H9 (cell line): ENCODE measurements at regions not wholly inside any gene's neighbourhood (a gene's known extent, or its start where the extent isn't known, plus 50 kb on each side); places are given as distances from the start of the nearest gene placed in this dataset.

Source experiments
- DNase-seq: peaks from one replicate; pipeline ENCODE4 v3.0.0-alpha.2; 2017
- H2AFZ ChIP-seq: one replicate; pipeline ENCODE4 v1.6.1; 2013; ENCODE audit warnings: mild to moderate bottlenecking, low read length, control low read depth, moderate library complexity
- H2AK5ac ChIP-seq: 2 replicates; pipeline ENCODE4 v1.6.1; 2013; ENCODE audit warnings: low read length, control low read depth, mixed read lengths; ENCODE audit not compliant: insufficient read length
- H2BK120ac ChIP-seq: one replicate; pipeline ENCODE4 v1.6.1; 2013; ENCODE audit warnings: low read depth, mild to moderate bottlenecking, low read length, control low read depth, inconsistent platforms; ENCODE audit not compliant: poor library complexity, severe bottlenecking
- H2BK12ac ChIP-seq: 2 replicates; pipeline ENCODE4 v1.6.1; 2013; ENCODE audit warnings: low read length, control low read depth, mixed read lengths, low read depth; ENCODE audit not compliant: insufficient read length
- H2BK15ac ChIP-seq: 2 replicates; pipeline ENCODE4 v1.6.1; 2013; ENCODE audit warnings: low read depth, low read length, control low read depth
- H2BK20ac ChIP-seq: one replicate; pipeline ENCODE4 v1.6.1; 2013; ENCODE audit warnings: low read depth, mild to moderate bottlenecking, low read length, control low read depth, inconsistent platforms; ENCODE audit not compliant: poor library complexity, severe bottlenecking
- H2BK5ac ChIP-seq: 2 replicates; pipeline ENCODE4 v1.6.1; 2013; ENCODE audit warnings: low read length, control low read depth, mixed read lengths; ENCODE audit not compliant: insufficient read length
- H3K14ac ChIP-seq: 2 replicates; pipeline ENCODE4 v1.6.1; 2013; ENCODE audit warnings: low read length, control low read depth; ENCODE audit not compliant: insufficient read depth
- H3K18ac ChIP-seq: 2 replicates; pipeline ENCODE4 v1.6.1; 2013; ENCODE audit warnings: low read depth, mild to moderate bottlenecking, mixed read lengths, low read length, control low read depth; ENCODE audit not compliant: insufficient read length
- H3K23ac ChIP-seq: 2 replicates; pipeline ENCODE4 v1.6.1; 2013; ENCODE audit warnings: low read length, control low read depth, mixed read lengths, low read depth; ENCODE audit not compliant: insufficient read length
- H3K23me2 ChIP-seq: 2 replicates; pipeline ENCODE4 v1.6.1; 2013; ENCODE audit warnings: low read depth, mild to moderate bottlenecking, mixed read lengths, low read length, control low read depth; ENCODE audit not compliant: insufficient read length, poor library complexity, severe bottlenecking
- H3K27ac ChIP-seq: 2 replicates; pipeline ENCODE4 v1.5.1; 2013; ENCODE audit warnings: low read length, control low read depth, mixed read lengths, low read depth; ENCODE audit not compliant: insufficient read length
- H3K27me3 ChIP-seq: 2 replicates; pipeline ENCODE4 v1.6.1; 2013; ENCODE audit warnings: low read length, control low read depth, inconsistent platforms; ENCODE audit not compliant: insufficient read depth
- H3K4ac ChIP-seq: 2 replicates; pipeline ENCODE4 v1.6.1; 2013; ENCODE audit warnings: low read depth, mild to moderate bottlenecking, control low read depth, inconsistent platforms, low read length, moderate library complexity
- H3K4me1 ChIP-seq: 2 replicates; pipeline ENCODE4 v1.6.1; 2013; ENCODE audit warnings: low read length, control low read depth, inconsistent platforms; ENCODE audit not compliant: insufficient read depth
- H3K4me2 ChIP-seq: 2 replicates; pipeline ENCODE4 v1.6.1; 2013; ENCODE audit warnings: low read length, control low read depth, mixed read lengths; ENCODE audit not compliant: insufficient read length, insufficient read depth
- H3K56ac ChIP-seq: 2 replicates; pipeline ENCODE4 v1.6.1; 2013; ENCODE audit warnings: low read depth, mild to moderate bottlenecking, mixed read lengths, low read length, control low read depth; ENCODE audit not compliant: insufficient read length
- H3K79me1 ChIP-seq: 2 replicates; pipeline ENCODE4 v1.6.1; 2013; ENCODE audit warnings: low read depth, mild to moderate bottlenecking, moderate library complexity, low read length, control low read depth, inconsistent platforms; ENCODE audit not compliant: insufficient read depth, poor library complexity, severe bottlenecking
- H3K79me2 ChIP-seq: 2 replicates; pipeline ENCODE4 v1.6.1; 2013; ENCODE audit warnings: low read length, control low read depth, inconsistent platforms; ENCODE audit not compliant: insufficient read depth
- H3K9ac ChIP-seq: 2 replicates; pipeline ENCODE4 v1.6.1; 2013; ENCODE audit warnings: low read length, control low read depth, mixed read lengths; ENCODE audit not compliant: insufficient read length; ENCODE audit errors: extremely low read depth
- H3K9me3 ChIP-seq: one replicate; pipeline ENCODE4 v1.6.1; 2013; ENCODE audit warnings: low read depth, low read length, inconsistent platforms; ENCODE audit not compliant: control insufficient read depth
- H3T11ph ChIP-seq: one replicate; pipeline ENCODE4 v1.6.1; 2013; ENCODE audit warnings: mild to moderate bottlenecking, low read length, control low read depth, inconsistent platforms
- H4K20me1 ChIP-seq: one replicate; pipeline ENCODE4 v1.6.1; 2013; ENCODE audit not compliant: control insufficient read depth, insufficient read length, insufficient read depth
- H4K5ac ChIP-seq: 2 replicates; pipeline ENCODE4 v1.6.1; 2013; ENCODE audit warnings: low read depth, mild to moderate bottlenecking, mixed read lengths, low read length, control low read depth; ENCODE audit not compliant: insufficient read length
- H4K8ac ChIP-seq: replicated peaks from 2 replicates; pipeline ENCODE4 v1.6.1; 2013; ENCODE audit warnings: low read length, control low read depth, mixed read lengths, low read depth; ENCODE audit not compliant: insufficient read length
- H4K91ac ChIP-seq: 2 replicates; pipeline ENCODE4 v1.6.1; 2013; ENCODE audit warnings: low read depth, mild to moderate bottlenecking, moderate library complexity, mixed read lengths, low read length, control low read depth; ENCODE audit not compliant: insufficient read length
- H3K27ac Mint-ChIP-seq, 3 experiments: 2 replicates in 2 of 3; 3 replicates in 1 of 3; pipeline ENCODE4 v1.8.0; 2020 to 2021; ENCODE audit warnings: mixed read lengths in 3 of 3, mild to moderate bottlenecking in 1 of 3, moderate library complexity in 1 of 3
- H3K27me3 Mint-ChIP-seq: 2 replicates; pipeline ENCODE4 v1.8.0; 2021; ENCODE audit warnings: low read depth, mild to moderate bottlenecking, moderate library complexity, mixed read lengths
- H3K36me3 Mint-ChIP-seq, 3 experiments: 2 replicates in 2 of 3; 3 replicates in 1 of 3; pipeline ENCODE4 v1.8.0; 2020 to 2021; ENCODE audit warnings: low read depth in 3 of 3, mixed read lengths in 3 of 3; ENCODE audit not compliant: insufficient read depth in 1 of 3
- H3K4me1 Mint-ChIP-seq, 2 experiments: 2 replicates each; pipeline ENCODE4 v1.8.0; 2020; ENCODE audit warnings: mixed read lengths in 2 of 2
- H3K4me3 Mint-ChIP-seq, 2 experiments: 2 replicates in 1 of 2; 3 replicates in 1 of 2; pipeline ENCODE4 v1.8.0; 2020 to 2021; ENCODE audit warnings: mild to moderate bottlenecking in 2 of 2, mixed read lengths in 2 of 2, moderate library complexity in 1 of 2
- H3K9me3 Mint-ChIP-seq, 2 experiments: 2 replicates in 1 of 2; 3 replicates in 1 of 2; pipeline ENCODE4 v1.8.0; 2020; ENCODE audit warnings: mild to moderate bottlenecking in 2 of 2, mixed read lengths in 2 of 2, moderate library complexity in 1 of 2
- WGBS: extraction: QIAGEN DNeasy Blood & Tissue Kit; methylation state at CpG from one replicate; pipeline ENCODE4 v1.1.7; 2013; ENCODE audit warnings: missing lambda C conversion rate, low lambda C conversion rate, mixed read lengths; ENCODE audit not compliant: insufficient read length; ENCODE audit errors: extremely low coverage; 5-methylcytosine and 5-hydroxymethylcytosine counted together
- TF ChIP-seq, protein P1 (sequence below): fragments of 200-600 bp; sonication (generic); conservative IDR thresholded peaks from 3 replicates; pipeline ENCODE4 v1.8.0; 2021; ENCODE audit warnings: antibody characterized with exemption, mild to moderate bottlenecking

- H2BK120ac ChIP-seq: no peak overlapping the region
- H3K23me2 ChIP-seq: no peaks in the 10 kb centered on the region
- no peak overlapping the region for H3K9ac ChIP-seq
- H4K91ac ChIP-seq: no peak overlapping the region
- H3K4ac ChIP-seq: no peak overlapping the region
- no peaks in the 10 kb centered on the region for H3K4me1 ChIP-seq
- no peaks in the 10 kb centered on the region for H3K27me3 ChIP-seq
- WGBS: no CpG with 5 or more reads among the region's 7 CpGs
- Mint-ChIP-seq H3K4me1 (peaks cover 2% of the 10 kb centered on the region in 2 experiments; a peak in 2 of 4 replicates), H3K27me3 (peaks cover 14% of the 10 kb centered on the region), H3K27ac (no peak overlapping the region), H3K36me3 (no peaks in the 10 kb centered on the region), H3K4me3 (no peak overlapping the region), H3K9me3 (no peaks in the 10 kb centered on the region)
- no peaks in the 10 kb centered on the region for H3K79me1 ChIP-seq
- no peak overlapping the region for H2BK12ac ChIP-seq
- no peak overlapping the region for H2BK20ac ChIP-seq
- no peak for DNase-seq
- TF ChIP-seq, protein P1, sequence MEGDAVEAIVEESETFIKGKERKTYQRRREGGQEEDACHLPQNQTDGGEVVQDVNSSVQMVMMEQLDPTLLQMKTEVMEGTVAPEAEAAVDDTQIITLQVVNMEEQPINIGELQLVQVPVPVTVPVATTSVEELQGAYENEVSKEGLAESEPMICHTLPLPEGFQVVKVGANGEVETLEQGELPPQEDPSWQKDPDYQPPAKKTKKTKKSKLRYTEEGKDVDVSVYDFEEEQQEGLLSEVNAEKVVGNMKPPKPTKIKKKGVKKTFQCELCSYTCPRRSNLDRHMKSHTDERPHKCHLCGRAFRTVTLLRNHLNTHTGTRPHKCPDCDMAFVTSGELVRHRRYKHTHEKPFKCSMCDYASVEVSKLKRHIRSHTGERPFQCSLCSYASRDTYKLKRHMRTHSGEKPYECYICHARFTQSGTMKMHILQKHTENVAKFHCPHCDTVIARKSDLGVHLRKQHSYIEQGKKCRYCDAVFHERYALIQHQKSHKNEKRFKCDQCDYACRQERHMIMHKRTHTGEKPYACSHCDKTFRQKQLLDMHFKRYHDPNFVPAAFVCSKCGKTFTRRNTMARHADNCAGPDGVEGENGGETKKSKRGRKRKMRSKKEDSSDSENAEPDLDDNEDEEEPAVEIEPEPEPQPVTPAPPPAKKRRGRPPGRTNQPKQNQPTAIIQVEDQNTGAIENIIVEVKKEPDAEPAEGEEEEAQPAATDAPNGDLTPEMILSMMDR: no peak
- H2BK5ac ChIP-seq: no peak overlapping the region
- no peak overlapping the region for H3K4me2 ChIP-seq
- H2BK15ac ChIP-seq: no peak overlapping the region
- H4K20me1 ChIP-seq: no peaks in the 10 kb centered on the region
- no peaks in the 10 kb centered on the region for H3K79me2 ChIP-seq
- H2AK5ac ChIP-seq: no peak overlapping the region
- H4K5ac ChIP-seq: no peak overlapping the region
- no peak overlapping the region for H3K56ac ChIP-seq
- no peak overlapping the region for H4K8ac ChIP-seq
- H3K18ac ChIP-seq: no peak overlapping the region
- H3T11ph ChIP-seq: no peak overlapping the region
- H3K9me3 ChIP-seq: no peaks in the 10 kb centered on the region
- no peak overlapping the region for H3K23ac ChIP-seq
- H3K14ac ChIP-seq: no peak overlapping the region
- no peak overlapping the region for H3K27ac ChIP-seq
- H2AFZ ChIP-seq: no peak overlapping the region
Observed at GRCh38 chr1:14468751-14469150, 129.7 kb upstream of the KAZN start.
